Umbilical cord (tissue), 1 donor: ENCODE measurements at regions not wholly inside any gene's neighbourhood (a gene's known extent, or its start where the extent isn't known, plus 50 kb on each side); places are given as distances from the start of the nearest gene placed in this dataset.
"Not testable (repeated sequence)": the region's sequence is repeated elsewhere in the genome, so short reads cannot be mapped to it uniquely, and the experiment has no call there.

Source experiments
- DNase-seq: peaks from one replicate; pipeline ENCODE4 v3.0.0-alpha.2; 2015; ENCODE audit warnings: low spot score

DNA sequence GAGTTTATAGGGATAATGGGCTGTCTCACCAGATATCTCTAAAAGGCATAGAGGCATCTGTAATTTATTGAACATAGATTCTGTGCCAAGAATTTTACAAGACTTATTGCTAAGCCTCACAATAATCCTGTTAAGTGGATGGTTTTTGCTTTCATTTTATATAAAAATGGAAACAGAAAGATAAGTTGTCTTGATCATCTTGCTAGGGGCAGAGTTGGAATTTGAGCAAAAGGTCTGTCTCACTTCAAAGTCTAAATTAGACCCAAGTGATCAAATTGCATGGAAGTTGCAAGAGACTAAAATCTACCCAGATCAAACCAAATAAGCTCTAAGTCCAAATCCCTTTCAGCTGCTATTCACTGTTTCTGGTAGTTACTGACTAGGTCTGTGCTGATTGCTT is 95.3 kb upstream of the SOX11 start:
- peak; percentile 89 for DNase-seq

DNA sequence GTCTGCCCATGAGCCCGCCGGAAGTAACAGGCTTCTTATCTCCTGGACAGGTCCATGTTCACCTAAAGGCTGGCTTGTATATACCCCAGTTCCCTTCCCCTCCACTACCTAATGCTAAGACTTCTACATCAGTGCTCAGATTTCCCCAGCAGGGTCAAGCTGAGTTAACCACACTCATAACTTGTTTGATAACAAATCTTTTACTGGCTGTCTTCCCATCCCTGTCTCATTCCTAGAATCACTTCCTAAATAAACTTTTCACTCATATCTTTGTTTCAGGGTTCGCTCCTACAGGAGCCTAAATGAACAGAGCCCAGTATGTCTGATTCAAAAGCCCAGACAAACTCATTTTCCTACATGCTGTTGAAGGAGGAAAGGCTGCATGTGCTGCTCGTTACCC is 94.0 kb upstream of the SOX11 start:
- peak; percentile 69 for DNase-seq

DNA sequence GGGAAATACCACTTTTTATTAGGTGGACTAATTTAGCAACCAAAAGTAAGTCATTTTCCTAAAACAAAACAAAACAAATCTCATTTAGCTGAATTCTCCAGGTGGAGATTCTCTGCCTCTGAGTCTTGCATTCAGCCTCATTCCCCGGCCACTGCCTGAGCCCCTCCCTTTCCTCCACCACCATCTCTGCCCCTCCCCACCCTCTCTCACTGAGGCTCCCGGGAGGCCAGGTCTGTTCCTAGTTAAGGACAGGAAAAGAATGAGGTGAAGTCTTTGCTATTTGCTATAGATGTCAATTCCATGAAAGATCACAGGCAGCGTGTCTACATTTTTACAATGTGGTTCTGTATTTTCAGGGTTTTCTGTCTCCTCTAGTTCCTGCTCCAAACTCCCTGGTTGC is 83.0 kb upstream of the SOX11 start:
- peak; percentile 15 for DNase-seq

DNA sequence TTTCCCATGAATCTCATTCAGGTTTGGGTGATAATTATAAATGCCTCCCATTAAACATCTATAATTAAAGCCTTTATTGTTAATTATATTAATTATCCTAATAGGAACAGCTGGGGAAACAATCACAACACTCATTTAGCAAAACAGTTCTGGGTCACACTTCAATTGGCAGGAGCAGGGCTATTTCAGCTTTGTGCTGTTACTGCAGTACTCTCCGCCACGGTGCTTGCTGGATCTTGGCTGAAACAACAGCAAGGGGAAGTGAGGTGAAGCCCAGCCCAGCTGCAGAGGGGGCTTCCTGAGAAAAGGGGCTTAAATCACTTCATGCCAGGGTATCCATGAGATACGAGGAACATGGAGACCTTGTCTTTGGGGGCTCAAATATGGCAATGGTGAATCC is 79.5 kb upstream of the SOX11 start:
- DNase-seq = no peak

DNA sequence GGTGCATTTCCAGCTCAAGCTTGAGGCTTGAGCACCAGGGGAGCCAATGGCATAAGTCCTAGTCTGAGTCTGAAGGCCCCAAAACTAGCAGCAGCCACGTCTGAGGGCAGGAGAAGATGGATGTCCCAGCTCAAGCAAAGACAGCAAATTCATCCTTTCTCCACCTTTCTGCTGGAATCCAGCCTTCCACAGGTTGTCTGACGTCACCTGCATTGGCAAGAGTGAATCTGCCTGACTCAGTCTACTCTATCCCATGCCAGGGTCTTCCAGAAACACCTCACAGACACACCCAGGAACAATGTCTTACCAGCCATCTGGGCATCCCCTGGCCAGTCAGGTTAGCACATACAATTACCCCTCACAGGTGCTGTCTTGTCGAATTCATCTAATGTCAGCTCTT is 76.2 kb upstream of the SOX11 start:
- no peak for DNase-seq

DNA sequence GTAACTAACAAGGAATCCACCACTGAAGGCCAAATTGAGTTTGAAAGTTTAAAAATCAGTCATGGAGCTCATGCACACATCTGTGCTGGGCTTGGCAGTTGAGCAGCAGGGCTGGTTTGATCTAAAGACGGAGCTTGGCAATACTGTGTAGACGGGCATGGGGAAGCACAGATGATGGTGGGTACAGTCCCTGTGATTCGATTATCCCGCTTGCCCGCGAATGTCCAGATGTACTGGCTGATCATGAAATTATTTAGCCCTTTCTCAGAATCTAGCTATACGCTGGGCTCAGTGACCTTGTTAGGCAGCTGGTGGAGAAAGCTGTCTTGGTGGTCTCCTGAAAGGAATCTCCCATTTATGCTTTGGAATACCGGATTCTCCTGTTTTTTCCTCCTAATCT is 74.8 kb upstream of the SOX11 start:
- no peak for DNase-seq

DNA sequence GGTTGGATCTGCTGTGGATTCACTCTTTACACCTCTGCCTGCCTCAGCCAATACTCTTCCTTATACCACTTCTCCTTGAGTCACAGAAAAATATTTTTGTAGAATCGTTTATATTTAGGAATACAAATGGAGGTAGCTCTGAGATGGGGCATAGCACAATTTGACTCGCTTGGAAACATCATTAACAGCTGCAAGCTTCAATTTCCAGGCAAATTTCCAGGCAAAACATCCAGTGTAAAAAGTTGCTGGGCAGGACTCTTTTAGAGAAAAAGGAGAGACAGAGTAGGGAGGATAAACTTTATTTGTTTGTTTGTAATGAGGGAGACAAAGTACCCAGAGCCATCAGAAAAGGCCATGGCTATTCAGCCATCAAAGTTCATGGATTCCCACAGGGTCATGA is 74.4 kb upstream of the SOX11 start:
- no peak for DNase-seq

DNA sequence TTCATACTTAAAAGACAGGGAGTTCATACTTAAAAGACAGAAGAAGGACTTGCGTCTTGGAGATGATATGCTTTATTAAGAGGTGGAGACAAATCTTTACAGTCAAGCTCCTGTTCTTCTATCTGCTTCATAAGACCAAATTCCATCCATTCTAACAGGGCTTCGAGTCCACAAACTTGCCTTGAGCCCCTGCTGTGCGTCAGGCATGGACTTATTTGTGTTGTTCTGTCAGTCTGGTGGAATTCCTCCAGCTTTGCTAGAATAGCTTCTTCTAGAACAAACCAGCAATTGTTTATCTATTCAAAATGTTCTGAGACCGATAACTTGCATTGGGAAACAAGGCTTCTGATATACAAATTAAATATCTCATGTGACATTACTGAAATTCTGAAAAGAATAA is 73.9 kb upstream of the SOX11 start:
- DNase-seq = no peak

DNA sequence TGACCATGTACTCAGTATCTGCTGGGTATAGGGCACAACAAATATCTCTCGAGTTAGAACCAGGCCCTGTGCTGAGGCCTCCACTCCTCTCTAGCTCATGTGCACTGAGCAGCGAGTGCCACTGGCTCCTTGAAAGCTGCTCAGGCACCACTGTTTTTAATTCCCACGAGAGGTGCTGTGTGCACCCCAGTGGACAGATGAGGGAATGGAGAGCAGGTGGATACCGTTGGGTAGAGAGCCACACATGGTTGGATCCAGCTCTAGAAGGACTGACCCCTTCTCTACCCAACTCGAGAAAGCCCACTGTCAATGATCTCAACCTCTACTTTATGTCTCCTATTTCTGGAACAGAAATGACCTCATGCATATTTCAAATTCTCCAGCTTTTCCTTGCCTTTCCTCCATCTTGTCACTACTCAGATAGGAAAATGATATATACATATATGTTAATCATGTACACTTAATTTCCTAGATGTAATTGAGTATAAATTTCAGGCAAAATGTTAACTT is 66.6 kb upstream of the SOX11 start:
- DNase-seq = not testable (repeated sequence)

DNA sequence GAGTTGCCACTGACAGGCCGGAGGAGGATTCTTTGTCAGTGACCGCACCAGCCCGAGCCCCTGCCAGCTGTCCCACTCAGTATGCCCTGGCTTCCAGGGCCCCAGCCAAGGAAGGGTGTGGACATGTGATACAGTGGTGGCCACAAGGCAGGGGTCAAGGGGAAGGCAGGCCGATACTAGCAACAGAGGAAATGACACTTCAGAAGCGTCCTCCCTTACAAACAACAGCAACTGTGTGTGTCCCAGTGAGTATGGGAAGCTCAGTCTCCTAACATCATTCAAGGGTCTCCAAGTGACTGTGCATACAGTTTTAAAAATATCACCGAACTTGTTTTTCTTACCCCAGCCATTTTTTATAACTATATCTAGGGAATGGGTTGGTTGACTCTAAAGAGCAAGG is 63.7 kb upstream of the SOX11 start:
- DNase-seq = not testable (repeated sequence)

DNA sequence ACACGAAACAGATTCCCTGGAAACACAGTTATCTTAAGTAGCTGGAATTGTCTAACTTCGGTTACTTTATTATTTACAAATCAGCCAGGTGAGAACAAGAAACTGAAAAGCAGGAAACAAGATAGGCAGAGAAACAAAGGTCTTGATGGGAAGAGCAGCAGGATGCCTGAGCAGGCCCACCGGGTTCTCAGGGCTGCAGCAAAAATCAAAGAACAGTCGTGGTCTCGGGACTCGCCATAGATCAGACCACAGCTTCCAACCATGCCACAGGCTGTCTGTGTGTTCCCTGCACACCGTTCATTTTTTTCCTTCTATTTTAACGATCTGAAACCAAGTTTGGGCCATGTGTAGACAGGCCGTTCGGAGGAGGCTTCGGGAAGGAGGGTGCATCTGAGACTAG is 62.7 kb upstream of the SOX11 start:
- DNase-seq = not testable (repeated sequence)

DNA sequence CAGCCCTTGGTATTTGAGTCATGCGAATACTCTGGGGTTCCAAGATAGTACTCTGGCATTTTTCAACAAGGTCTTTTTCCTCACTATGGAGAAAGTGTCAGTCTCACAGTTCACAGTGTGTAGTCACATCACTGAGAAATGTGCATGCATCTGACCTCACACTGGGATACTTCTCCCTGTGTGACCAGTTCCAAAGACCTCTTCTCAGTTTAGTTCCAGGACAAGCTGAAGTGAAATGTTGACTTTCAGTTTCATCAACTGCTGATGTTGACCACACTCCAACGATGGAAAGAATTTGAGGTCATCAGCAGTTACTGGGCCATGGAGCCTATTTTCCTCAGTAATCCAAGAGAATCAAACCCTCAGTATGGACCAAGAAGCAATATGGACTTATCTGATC is 55.1 kb upstream of the SOX11 start:
- DNase-seq = not testable (repeated sequence)
